HepG2 (cell line): ENCODE measurements at regions not wholly inside any gene's neighbourhood (a gene's known extent, or its start where the extent isn't known, plus 50 kb on each side); places are given as distances from the start of the nearest gene placed in this dataset.
A peak's percentile ranks its signal among the peaks of the same experiment; 100 is the strongest.

Experiments
- ARNT2 ChIP-seq: sonication (generic); formaldehyde crosslinking; IDR thresholded peaks from 2 replicates; pipeline ENCODE4 v1.8.0; 2022; ENCODE audit warnings: mild to moderate bottlenecking, low read depth, missing genetic modification reagents, moderate library complexity
- ATRX ChIP-seq: sonication (generic); formaldehyde crosslinking; IDR thresholded peaks from 2 replicates; pipeline ENCODE4 v1.4.0; 2020; ENCODE audit warnings: missing genetic modification reagents, borderline replicate concordance
- CBX1 ChIP-seq: IDR thresholded peaks from one replicate; pipeline ENCODE4 v1.6.1; 2016; ENCODE audit warnings: antibody characterized with exemption, low read depth
- CREM ChIP-seq, 2 experiments: sonication (generic) in 1 of 2; formaldehyde crosslinking in 1 of 2; IDR thresholded peaks; 2 replicates each; pipeline versions ENCODE4 v1.4.0 to v1.6.1; 2016 to 2020; ENCODE audit warnings: antibody characterized with exemption in 1 of 2, mild to moderate bottlenecking in 1 of 2, missing genetic modification reagents in 1 of 2
- FOSL1 ChIP-seq: sonication (generic); formaldehyde crosslinking; IDR thresholded peaks from 2 replicates; pipeline ENCODE4 v1.9.0; 2021; ENCODE audit warnings: missing genetic modification reagents, borderline replicate concordance
- GATAD1 ChIP-seq: IDR thresholded peaks from 2 replicates; pipeline ENCODE4 v1.6.1; 2016; ENCODE audit warnings: missing genetic modification reagents, missing compliant biosample characterization
- JUN ChIP-seq: sonication (generic); formaldehyde crosslinking; IDR thresholded peaks from 2 replicates; pipeline ENCODE4 v1.4.0; 2020; ENCODE audit warnings: mild to moderate bottlenecking, missing genetic modification reagents
- KDM4B ChIP-seq: sonication (generic); formaldehyde crosslinking; IDR thresholded peaks from 2 replicates; pipeline ENCODE4 v1.4.0; 2020; ENCODE audit warnings: missing genetic modification reagents
- KLF13 ChIP-seq: sonication (generic); formaldehyde crosslinking; IDR thresholded peaks from 2 replicates; pipeline ENCODE4 v1.4.0; 2020; ENCODE audit warnings: mild to moderate bottlenecking, missing genetic modification reagents
- MLXIP ChIP-seq: sonication (generic); formaldehyde crosslinking; IDR thresholded peaks from 2 replicates; pipeline ENCODE4 v1.9.0; 2021; ENCODE audit warnings: missing genetic modification reagents, borderline replicate concordance
- NR3C1 ChIP-seq: sonication (generic); formaldehyde crosslinking; IDR thresholded peaks from 2 replicates; pipeline ENCODE4 v1.4.0; 2020; ENCODE audit warnings: missing genetic modification reagents
- PATZ1 ChIP-seq: sonication (generic); formaldehyde crosslinking; IDR thresholded peaks from 2 replicates; pipeline ENCODE4 v1.4.0; 2020; ENCODE audit warnings: missing genetic modification reagents
- TOE1 ChIP-seq: sonication (generic); formaldehyde crosslinking; IDR thresholded peaks from 2 replicates; pipeline ENCODE4 v1.4.0; 2020; ENCODE audit warnings: mild to moderate bottlenecking, missing genetic modification reagents
- ZNF121 ChIP-seq: sonication (generic); formaldehyde crosslinking; IDR thresholded peaks from 2 replicates; pipeline ENCODE4 v1.5.0; 2020; ENCODE audit warnings: mild to moderate bottlenecking, missing genetic modification reagents
- ZNF629 ChIP-seq: sonication (generic); formaldehyde crosslinking; conservative IDR thresholded peaks from 2 replicates; pipeline ENCODE4 v1.5.0; 2020; ENCODE audit warnings: missing genetic modification reagents
- ZNF678 ChIP-seq: sonication (generic); formaldehyde crosslinking; IDR thresholded peaks from 2 replicates; pipeline ENCODE4 v1.4.0; 2020; ENCODE audit warnings: mild to moderate bottlenecking, missing genetic modification reagents
- TF ChIP-seq, protein P1 (sequence below): sonication (generic); formaldehyde crosslinking; IDR thresholded peaks from 2 replicates; pipeline ENCODE4 v1.4.0; 2020; ENCODE audit warnings: missing genetic modification reagents

DNA sequence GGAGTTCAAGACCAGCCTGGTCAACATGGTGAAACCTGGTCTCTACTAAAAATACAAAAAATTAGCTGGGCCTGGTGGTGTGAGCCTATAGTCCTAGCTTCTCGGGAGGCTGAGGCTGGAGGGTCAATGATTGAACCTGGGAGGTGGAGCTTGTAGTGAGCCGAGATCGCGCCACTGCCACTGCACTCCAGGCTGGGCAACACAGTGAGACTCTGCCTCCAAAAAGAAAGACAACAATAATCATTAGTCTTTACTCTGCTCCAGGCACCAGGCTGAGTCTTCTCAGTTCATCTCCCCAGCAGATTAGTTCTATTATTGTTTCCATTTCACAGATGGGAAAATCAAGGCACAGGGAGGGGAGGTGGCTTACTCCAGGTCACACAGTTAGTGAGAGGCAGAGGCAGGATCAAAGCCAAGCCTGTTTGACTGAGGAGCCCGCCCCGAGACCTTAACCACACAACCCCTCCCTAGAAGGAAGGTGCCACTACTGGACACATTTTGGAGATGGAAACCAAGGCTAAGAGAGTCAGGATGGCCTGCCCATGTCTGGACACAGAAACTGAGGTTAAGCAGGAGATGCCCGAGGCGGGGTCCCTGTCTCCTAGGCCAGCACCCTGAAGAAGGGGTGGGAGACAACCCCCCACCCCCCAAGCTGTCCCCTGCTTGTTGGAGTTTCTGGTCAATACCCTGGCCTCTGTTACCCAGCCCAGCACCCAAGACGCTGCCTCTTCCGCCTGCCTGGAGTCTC, 75.8 kb downstream of the CEBPB start (continued):
- TF ChIP-seq MLXIP (CRISPR knock-in tag), result no peak
- peak; percentile 35 for TF ChIP-seq CBX1
- TF ChIP-seq, protein P1, sequence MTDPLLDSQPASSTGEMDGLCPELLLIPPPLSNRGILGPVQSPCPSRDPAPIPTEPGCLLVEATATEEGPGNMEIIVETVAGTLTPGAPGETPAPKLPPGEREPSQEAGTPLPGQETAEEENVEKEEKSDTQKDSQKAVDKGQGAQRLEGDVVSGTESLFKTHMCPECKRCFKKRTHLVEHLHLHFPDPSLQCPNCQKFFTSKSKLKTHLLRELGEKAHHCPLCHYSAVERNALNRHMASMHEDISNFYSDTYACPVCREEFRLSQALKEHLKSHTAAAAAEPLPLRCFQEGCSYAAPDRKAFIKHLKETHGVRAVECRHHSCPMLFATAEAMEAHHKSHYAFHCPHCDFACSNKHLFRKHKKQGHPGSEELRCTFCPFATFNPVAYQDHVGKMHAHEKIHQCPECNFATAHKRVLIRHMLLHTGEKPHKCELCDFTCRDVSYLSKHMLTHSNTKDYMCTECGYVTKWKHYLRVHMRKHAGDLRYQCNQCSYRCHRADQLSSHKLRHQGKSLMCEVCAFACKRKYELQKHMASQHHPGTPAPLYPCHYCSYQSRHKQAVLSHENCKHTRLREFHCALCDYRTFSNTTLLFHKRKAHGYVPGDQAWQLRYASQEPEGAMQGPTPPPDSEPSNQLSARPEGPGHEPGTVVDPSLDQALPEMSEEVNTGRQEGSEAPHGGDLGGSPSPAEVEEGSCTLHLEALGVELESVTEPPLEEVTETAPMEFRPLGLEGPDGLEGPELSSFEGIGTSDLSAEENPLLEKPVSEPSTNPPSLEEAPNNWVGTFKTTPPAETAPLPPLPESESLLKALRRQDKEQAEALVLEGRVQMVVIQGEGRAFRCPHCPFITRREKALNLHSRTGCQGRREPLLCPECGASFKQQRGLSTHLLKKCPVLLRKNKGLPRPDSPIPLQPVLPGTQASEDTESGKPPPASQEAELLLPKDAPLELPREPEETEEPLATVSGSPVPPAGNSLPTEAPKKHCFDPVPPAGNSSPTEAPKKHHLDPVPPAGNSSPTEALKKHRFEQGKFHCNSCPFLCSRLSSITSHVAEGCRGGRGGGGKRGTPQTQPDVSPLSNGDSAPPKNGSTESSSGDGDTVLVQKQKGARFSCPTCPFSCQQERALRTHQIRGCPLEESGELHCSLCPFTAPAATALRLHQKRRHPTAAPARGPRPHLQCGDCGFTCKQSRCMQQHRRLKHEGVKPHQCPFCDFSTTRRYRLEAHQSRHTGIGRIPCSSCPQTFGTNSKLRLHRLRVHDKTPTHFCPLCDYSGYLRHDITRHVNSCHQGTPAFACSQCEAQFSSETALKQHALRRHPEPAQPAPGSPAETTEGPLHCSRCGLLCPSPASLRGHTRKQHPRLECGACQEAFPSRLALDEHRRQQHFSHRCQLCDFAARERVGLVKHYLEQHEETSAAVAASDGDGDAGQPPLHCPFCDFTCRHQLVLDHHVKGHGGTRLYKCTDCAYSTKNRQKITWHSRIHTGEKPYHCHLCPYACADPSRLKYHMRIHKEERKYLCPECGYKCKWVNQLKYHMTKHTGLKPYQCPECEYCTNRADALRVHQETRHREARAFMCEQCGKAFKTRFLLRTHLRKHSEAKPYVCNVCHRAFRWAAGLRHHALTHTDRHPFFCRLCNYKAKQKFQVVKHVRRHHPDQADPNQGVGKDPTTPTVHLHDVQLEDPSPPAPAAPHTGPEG (CRISPR knock-in tag), result no peak
- no peak for TF ChIP-seq KDM4B
- peak; percentile 40; the same call in 1 of the 2 replicates for TF ChIP-seq PATZ1 (CRISPR knock-in tag)
- TF ChIP-seq GATAD1 (CRISPR knock-in tag), result no peak
- TF ChIP-seq ARNT2 (CRISPR knock-in tag), result no peak
- 0 out of 2 replicates have a peak, but pooled peaks have one; percentile 51 for TF ChIP-seq ZNF678 (CRISPR knock-in tag)
- no peak for TF ChIP-seq CREM (IDR thresholded peaks at IDR 0.05)
- no peak for TF ChIP-seq CREM (CRISPR knock-in tag; IDR thresholded peaks at IDR 0.05)
- TF ChIP-seq TOE1 (CRISPR knock-in tag), result no peak
- no peak for TF ChIP-seq KLF13 (CRISPR knock-in tag)
- TF ChIP-seq ZNF629 (CRISPR knock-in tag), result peak; percentile 99
- TF ChIP-seq ATRX (CRISPR knock-in tag), result 0 out of 2 replicates have a peak, but pooled peaks have one; percentile 46
- TF ChIP-seq JUN (CRISPR knock-in tag), result 0 out of 2 replicates have a peak, but pooled peaks have one; percentile 15
- peak; percentile 97 for TF ChIP-seq ZNF121
- TF ChIP-seq NR3C1 (CRISPR knock-in tag), result no peak
- TF ChIP-seq FOSL1 (CRISPR knock-in tag), result no peak
